Sigmoid colon (tissue), 4 donors: ENCODE measurements at regions not wholly inside any gene's neighbourhood (a gene's known extent, or its start where the extent isn't known, plus 50 kb on each side); places are given as distances from the start of the nearest gene placed in this dataset.
A peak's percentile ranks its signal among the peaks of the same experiment; 100 is the strongest.

Source experiments
- CTCF ChIP-seq, 4 experiments: fragments of 450-650 bp in 3 of 4; fragments of 200-600 bp in 1 of 4; IDR thresholded peaks; one replicate each; pipeline ENCODE4 v1.5.1; 2016 to 2019; ENCODE audit warnings: antibody characterized with exemption in 4 of 4, mild to moderate bottlenecking in 3 of 4, moderate library complexity in 2 of 4
- POLR2A ChIP-seq, 2 donors: fragments of 450-650 bp; IDR thresholded peaks; one replicate each; pipeline ENCODE4 v1.6.1; 2016; ENCODE audit warnings: antibody characterized with exemption in 2 of 2, mild to moderate bottlenecking in 2 of 2, moderate library complexity in 2 of 2
- POLR2AphosphoS5 ChIP-seq, 4 donors: sonication (generic); formaldehyde crosslinking; IDR thresholded peaks; one replicate each; pipeline ENCODE4 v1.6.1; 2017; ENCODE audit warnings: antibody characterized with exemption in 4 of 4

- no peak for TF ChIP-seq POLR2A (IDR thresholded peaks at IDR 0.05)
- no peak for TF ChIP-seq CTCF (IDR thresholded peaks at IDR 0.05)
- TF ChIP-seq POLR2AphosphoS5 (IDR thresholded peaks at IDR 0.05) = peak in 1 of 4 donors; percentile 29
Measured at GRCh38 chr15:62603742-62604141, 438.7 kb upstream of the C2CD4B start.
